ENCODE measurements at regions not wholly inside any gene's neighbourhood (a gene's known extent, or its start where the extent isn't known, plus 50 kb on each side); places are given as distances from the start of the nearest gene placed in this dataset.

DNA sequence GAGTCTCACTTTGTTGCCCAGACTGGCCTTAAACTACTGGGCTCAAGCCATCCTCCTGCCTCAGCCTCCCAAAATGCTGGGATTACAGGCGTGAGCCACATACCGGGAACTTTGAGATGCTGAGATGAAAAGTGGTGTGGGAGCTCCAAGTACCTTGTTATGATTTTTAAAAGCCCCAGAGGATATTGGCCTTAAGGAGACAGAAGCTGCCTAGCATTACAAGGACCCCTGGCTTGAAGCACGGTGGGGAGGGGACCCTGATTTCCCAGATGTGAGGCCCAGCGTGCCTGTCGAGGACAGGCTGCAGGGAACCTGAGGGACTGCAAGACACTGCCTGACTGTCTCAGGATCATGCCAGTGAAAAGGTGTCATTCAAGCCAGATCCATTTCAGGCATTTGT, 75.3 kb upstream of the TIAM2 start:
- TF ChIP-seq, protein P1, sequence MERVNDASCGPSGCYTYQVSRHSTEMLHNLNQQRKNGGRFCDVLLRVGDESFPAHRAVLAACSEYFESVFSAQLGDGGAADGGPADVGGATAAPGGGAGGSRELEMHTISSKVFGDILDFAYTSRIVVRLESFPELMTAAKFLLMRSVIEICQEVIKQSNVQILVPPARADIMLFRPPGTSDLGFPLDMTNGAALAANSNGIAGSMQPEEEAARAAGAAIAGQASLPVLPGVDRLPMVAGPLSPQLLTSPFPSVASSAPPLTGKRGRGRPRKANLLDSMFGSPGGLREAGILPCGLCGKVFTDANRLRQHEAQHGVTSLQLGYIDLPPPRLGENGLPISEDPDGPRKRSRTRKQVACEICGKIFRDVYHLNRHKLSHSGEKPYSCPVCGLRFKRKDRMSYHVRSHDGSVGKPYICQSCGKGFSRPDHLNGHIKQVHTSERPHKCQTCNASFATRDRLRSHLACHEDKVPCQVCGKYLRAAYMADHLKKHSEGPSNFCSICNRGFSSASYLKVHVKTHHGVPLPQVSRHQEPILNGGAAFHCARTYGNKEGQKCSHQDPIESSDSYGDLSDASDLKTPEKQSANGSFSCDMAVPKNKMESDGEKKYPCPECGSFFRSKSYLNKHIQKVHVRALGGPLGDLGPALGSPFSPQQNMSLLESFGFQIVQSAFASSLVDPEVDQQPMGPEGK (CRISPR knock-in tag; IDR thresholded peaks at IDR 0.05; ENCODE audit: borderline replicate concordance), result no peak
- TF ChIP-seq ZFP30 (CRISPR knock-in tag; IDR thresholded peaks at IDR 0.05), result no peak
- TF ChIP-seq ZFP3 (CRISPR knock-in tag; IDR thresholded peaks at IDR 0.05), result no peak
- no peak for TF ChIP-seq OSR1 (CRISPR knock-in tag; IDR thresholded peaks at IDR 0.05)
- TF ChIP-seq, protein P2, sequence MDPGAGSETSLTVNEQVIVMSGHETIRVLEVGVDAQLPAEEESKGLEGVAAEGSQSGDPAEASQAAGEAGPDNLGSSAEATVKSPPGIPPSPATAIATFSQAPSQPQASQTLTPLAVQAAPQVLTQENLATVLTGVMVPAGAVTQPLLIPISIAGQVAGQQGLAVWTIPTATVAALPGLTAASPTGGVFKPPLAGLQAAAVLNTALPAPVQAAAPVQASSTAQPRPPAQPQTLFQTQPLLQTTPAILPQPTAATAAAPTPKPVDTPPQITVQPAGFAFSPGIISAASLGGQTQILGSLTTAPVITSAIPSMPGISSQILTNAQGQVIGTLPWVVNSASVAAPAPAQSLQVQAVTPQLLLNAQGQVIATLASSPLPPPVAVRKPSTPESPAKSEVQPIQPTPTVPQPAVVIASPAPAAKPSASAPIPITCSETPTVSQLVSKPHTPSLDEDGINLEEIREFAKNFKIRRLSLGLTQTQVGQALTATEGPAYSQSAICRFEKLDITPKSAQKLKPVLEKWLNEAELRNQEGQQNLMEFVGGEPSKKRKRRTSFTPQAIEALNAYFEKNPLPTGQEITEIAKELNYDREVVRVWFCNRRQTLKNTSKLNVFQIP (CRISPR knock-in tag; IDR thresholded peaks at IDR 0.05; ENCODE audit: borderline replicate concordance, low read depth), result no peak
- no peak for TF ChIP-seq CSDC2 (CRISPR knock-in tag; IDR thresholded peaks at IDR 0.05)
- no peak for TF ChIP-seq ZNF70 (CRISPR knock-in tag; IDR thresholded peaks at IDR 0.05)
- no peak for TF ChIP-seq ARNTL (CRISPR knock-in tag; IDR thresholded peaks at IDR 0.05; ENCODE audit: borderline replicate concordance, low read depth)
- TF ChIP-seq, protein P3, sequence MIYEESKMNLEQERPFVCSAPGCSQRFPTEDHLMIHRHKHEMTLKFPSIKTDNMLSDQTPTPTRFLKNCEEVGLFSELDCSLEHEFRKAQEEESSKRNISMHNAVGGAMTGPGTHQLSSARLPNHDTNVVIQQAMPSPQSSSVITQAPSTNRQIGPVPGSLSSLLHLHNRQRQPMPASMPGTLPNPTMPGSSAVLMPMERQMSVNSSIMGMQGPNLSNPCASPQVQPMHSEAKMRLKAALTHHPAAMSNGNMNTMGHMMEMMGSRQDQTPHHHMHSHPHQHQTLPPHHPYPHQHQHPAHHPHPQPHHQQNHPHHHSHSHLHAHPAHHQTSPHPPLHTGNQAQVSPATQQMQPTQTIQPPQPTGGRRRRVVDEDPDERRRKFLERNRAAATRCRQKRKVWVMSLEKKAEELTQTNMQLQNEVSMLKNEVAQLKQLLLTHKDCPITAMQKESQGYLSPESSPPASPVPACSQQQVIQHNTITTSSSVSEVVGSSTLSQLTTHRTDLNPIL (CRISPR knock-in tag; IDR thresholded peaks at IDR 0.05; ENCODE audit: low read depth), result no peak
- TF ChIP-seq TOX (CRISPR knock-in tag; IDR thresholded peaks at IDR 0.05; ENCODE audit: borderline replicate concordance), result no peak
- TF ChIP-seq PPARA (CRISPR knock-in tag; IDR thresholded peaks at IDR 0.05; ENCODE audit: borderline replicate concordance), result no peak
- TF ChIP-seq, protein P4, sequence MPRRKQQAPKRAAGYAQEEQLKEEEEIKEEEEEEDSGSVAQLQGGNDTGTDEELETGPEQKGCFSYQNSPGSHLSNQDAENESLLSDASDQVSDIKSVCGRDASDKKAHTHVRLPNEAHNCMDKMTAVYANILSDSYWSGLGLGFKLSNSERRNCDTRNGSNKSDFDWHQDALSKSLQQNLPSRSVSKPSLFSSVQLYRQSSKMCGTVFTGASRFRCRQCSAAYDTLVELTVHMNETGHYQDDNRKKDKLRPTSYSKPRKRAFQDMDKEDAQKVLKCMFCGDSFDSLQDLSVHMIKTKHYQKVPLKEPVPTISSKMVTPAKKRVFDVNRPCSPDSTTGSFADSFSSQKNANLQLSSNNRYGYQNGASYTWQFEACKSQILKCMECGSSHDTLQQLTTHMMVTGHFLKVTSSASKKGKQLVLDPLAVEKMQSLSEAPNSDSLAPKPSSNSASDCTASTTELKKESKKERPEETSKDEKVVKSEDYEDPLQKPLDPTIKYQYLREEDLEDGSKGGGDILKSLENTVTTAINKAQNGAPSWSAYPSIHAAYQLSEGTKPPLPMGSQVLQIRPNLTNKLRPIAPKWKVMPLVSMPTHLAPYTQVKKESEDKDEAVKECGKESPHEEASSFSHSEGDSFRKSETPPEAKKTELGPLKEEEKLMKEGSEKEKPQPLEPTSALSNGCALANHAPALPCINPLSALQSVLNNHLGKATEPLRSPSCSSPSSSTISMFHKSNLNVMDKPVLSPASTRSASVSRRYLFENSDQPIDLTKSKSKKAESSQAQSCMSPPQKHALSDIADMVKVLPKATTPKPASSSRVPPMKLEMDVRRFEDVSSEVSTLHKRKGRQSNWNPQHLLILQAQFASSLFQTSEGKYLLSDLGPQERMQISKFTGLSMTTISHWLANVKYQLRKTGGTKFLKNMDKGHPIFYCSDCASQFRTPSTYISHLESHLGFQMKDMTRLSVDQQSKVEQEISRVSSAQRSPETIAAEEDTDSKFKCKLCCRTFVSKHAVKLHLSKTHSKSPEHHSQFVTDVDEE (CRISPR knock-in tag; IDR thresholded peaks at IDR 0.05), result no peak
- no peak for TF ChIP-seq RARB (CRISPR knock-in tag; IDR thresholded peaks at IDR 0.05)
- TF ChIP-seq GLIS3 (CRISPR knock-in tag; IDR thresholded peaks at IDR 0.05), result no peak
- no peak for TF ChIP-seq TCF4 (CRISPR knock-in tag; IDR thresholded peaks at IDR 0.05; ENCODE audit: borderline replicate concordance)
- TF ChIP-seq ISL1 (CRISPR knock-in tag; IDR thresholded peaks at IDR 0.05), result no peak
- TF ChIP-seq, protein P5, sequence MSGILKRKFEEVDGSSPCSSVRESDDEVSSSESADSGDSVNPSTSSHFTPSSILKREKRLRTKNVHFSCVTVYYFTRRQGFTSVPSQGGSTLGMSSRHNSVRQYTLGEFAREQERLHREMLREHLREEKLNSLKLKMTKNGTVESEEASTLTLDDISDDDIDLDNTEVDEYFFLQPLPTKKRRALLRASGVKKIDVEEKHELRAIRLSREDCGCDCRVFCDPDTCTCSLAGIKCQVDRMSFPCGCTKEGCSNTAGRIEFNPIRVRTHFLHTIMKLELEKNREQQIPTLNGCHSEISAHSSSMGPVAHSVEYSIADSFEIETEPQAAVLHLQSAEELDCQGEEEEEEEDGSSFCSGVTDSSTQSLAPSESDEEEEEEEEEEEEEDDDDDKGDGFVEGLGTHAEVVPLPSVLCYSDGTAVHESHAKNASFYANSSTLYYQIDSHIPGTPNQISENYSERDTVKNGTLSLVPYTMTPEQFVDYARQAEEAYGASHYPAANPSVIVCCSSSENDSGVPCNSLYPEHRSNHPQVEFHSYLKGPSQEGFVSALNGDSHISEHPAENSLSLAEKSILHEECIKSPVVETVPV (CRISPR knock-in tag; IDR thresholded peaks at IDR 0.05), result no peak
- TF ChIP-seq ZNF8 (CRISPR knock-in tag; IDR thresholded peaks at IDR 0.05), result no peak
- no peak for TF ChIP-seq BACH2 (CRISPR knock-in tag; IDR thresholded peaks at IDR 0.05; ENCODE audit: borderline replicate concordance)
- no peak for ATAC-seq

DNA sequence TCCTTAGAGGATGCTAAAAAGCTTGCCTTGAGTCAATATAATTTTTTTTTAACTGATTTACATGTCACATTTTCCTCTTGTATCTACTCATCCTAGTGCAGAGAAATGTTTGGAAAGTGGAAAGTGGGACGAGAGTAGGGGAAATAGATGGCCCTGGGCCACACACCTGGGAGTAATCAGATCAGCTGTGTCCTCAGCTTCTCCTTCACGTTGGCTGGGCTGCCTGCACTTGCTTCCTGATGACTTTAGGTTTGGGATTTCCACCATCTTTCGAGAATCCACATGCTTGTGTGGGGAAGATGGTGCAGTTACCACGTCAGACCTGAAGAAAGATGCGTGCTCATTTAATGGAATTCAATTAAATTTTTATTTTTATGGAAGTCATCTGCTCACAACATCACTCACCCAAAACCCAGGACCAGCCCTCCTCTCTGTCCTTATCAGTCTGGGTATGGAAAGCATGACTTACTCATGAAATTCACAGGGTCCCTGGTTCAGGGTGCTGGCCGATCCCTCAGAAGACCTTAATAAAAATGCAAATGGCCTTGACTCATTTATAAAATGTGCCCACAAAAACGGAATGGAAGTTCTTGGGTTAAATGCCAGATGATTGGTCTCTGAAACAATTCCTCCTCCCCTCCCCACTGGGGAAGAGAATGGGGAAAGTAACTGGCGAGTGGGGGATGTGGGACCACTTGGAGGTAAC, 74.5 kb upstream of the TIAM2 start:
- ATAC-seq, result no peak
- TF ChIP-seq, protein P4 (CRISPR knock-in tag; IDR thresholded peaks at IDR 0.05), result no peak
- TF ChIP-seq, protein P2 (CRISPR knock-in tag; IDR thresholded peaks at IDR 0.05; ENCODE audit: borderline replicate concordance, low read depth), result no peak
- no peak for TF ChIP-seq PPARA (CRISPR knock-in tag; IDR thresholded peaks at IDR 0.05; ENCODE audit: borderline replicate concordance)
- no peak for TF ChIP-seq ZNF70 (CRISPR knock-in tag; IDR thresholded peaks at IDR 0.05)
- TF ChIP-seq SNAI2 (CRISPR knock-in tag; IDR thresholded peaks at IDR 0.05), result no peak
- no peak for TF ChIP-seq ZC3H10 (CRISPR knock-in tag; IDR thresholded peaks at IDR 0.05)
- TF ChIP-seq BACH2 (CRISPR knock-in tag; IDR thresholded peaks at IDR 0.05; ENCODE audit: borderline replicate concordance), result no peak
- TF ChIP-seq ZNF565 (CRISPR knock-in tag; conservative IDR thresholded peaks at IDR 0.05; ENCODE audit: low read depth), result no peak

Data from SK-N-SH treated with all-trans-retinoic acid at 6 μM for 48 hours (cell line).